ENCODE measurements at regions not wholly inside any gene's neighbourhood (a gene's known extent, or its start where the extent isn't known, plus 50 kb on each side); places are given as distances from the start of the nearest gene placed in this dataset.

GRCh38 chr4:181504924-181505323 lies 738.3 kb upstream of the TENM3 start:
- no peak for DNase-seq

- DNase-seq = no peak
Measured at GRCh38 chr4:181507180-181507835, 735.9 kb upstream of the TENM3 start.

- no peak for DNase-seq
Measured at GRCh38 chr4:181507938-181508337, 735.3 kb upstream of the TENM3 start.

- DNase-seq = no peak
Measured at GRCh38 chr4:181508601-181509000, 734.6 kb upstream of the TENM3 start.

GRCh38 chr4:181509073-181509472 lies 734.1 kb upstream of the TENM3 start:
- DNase-seq = no peak

GRCh38 chr4:181517491-181517890 lies 725.7 kb upstream of the TENM3 start:
- no peak for DNase-seq

GRCh38 chr4:181520790-181521189 lies 722.4 kb upstream of the TENM3 start:
- DNase-seq = no peak

GRCh38 chr4:181523973-181524372 lies 719.2 kb upstream of the TENM3 start:
- no peak for DNase-seq

GRCh38 chr4:181524499-181524898 lies 718.7 kb upstream of the TENM3 start:
- DNase-seq = no peak

GRCh38 chr4:181525634-181526033 lies 717.6 kb upstream of the TENM3 start:
- DNase-seq = no peak

GRCh38 chr4:181528570-181529184 lies 714.5 kb upstream of the TENM3 start:
- DNase-seq = no peak

GRCh38 chr4:181529537-181529936 lies 713.7 kb upstream of the TENM3 start:
- no peak for DNase-seq

- DNase-seq = no peak
Measured at GRCh38 chr4:181536196-181536746, 706.9 kb upstream of the TENM3 start.

- no peak for DNase-seq
Measured at GRCh38 chr4:181536811-181537434, 706.3 kb upstream of the TENM3 start.

- DNase-seq = no peak
Measured at GRCh38 chr4:181538431-181538830, 704.8 kb upstream of the TENM3 start.

GRCh38 chr4:181541396-181541795 lies 701.8 kb upstream of the TENM3 start:
- DNase-seq = no peak

- DNase-seq = no peak
Measured at GRCh38 chr4:181548873-181549575, 694.2 kb upstream of the TENM3 start.

- DNase-seq = no peak
Measured at GRCh38 chr4:181549576-181550188, 693.5 kb upstream of the TENM3 start.

- DNase-seq = no peak
Measured at GRCh38 chr4:181550381-181550780, 692.8 kb upstream of the TENM3 start.

- DNase-seq = no peak
Measured at GRCh38 chr4:181559637-181560036, 683.6 kb upstream of the TENM3 start.

GRCh38 chr4:181562399-181562798 lies 680.8 kb upstream of the TENM3 start:
- no peak for DNase-seq

- DNase-seq = no peak
Measured at GRCh38 chr4:181564625-181565024, 678.6 kb upstream of the TENM3 start.

- no peak for DNase-seq
Measured at GRCh38 chr4:181566490-181566889, 676.7 kb upstream of the TENM3 start.
